LNCAP (cell line): ENCODE measurements at regions not wholly inside any gene's neighbourhood (a gene's known extent, or its start where the extent isn't known, plus 50 kb on each side); places are given as distances from the start of the nearest gene placed in this dataset.

Experiments
- TF ChIP-seq, protein P1 (sequence below): fragments of 450-650 bp; IDR thresholded peaks from 2 replicates; pipeline ENCODE4 v1.5.1; 2017; ENCODE audit warnings: mild to moderate bottlenecking

DNA sequence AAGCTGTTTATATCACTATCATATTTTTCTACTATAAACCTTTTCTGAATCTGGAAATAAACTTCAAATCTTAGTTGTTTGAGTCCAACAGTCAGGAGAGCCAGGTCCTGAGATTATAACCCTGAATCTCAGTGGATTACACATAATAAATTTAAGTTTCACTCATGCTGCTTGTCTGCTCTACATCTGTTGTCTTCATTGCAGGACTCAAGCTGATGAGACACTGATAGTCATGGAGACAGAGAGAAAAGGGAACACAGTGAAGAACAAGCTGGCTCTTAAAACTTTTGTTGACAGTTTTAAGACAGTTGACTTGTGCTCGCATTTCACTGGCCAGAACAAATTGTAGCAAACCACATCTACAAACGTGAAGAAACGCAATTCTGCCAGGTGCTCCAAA lies 327.0 kb upstream of the CTSO start:
- TF ChIP-seq, protein P1, sequence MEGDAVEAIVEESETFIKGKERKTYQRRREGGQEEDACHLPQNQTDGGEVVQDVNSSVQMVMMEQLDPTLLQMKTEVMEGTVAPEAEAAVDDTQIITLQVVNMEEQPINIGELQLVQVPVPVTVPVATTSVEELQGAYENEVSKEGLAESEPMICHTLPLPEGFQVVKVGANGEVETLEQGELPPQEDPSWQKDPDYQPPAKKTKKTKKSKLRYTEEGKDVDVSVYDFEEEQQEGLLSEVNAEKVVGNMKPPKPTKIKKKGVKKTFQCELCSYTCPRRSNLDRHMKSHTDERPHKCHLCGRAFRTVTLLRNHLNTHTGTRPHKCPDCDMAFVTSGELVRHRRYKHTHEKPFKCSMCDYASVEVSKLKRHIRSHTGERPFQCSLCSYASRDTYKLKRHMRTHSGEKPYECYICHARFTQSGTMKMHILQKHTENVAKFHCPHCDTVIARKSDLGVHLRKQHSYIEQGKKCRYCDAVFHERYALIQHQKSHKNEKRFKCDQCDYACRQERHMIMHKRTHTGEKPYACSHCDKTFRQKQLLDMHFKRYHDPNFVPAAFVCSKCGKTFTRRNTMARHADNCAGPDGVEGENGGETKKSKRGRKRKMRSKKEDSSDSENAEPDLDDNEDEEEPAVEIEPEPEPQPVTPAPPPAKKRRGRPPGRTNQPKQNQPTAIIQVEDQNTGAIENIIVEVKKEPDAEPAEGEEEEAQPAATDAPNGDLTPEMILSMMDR = no peak

DNA sequence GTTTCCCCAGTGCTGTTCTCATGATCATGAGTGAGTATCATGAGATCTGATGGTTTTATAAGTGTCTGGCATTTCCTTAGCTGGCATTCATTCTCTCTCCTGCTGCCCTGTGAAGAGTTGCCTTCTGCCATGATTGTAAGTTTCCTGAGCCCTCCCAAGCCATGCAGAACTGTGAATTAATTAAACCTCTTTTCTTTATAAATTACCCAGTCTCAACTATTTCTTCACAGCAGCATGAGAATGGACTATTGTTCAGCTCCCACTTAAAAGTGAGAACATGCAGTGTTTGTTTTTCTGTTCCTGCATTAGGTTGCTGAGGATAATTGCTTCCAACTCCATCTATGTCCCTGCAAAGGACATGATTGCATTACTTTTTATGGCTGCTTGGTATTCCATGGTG lies 311.7 kb upstream of the CTSO start:
- TF ChIP-seq, protein P1 = no peak

DNA sequence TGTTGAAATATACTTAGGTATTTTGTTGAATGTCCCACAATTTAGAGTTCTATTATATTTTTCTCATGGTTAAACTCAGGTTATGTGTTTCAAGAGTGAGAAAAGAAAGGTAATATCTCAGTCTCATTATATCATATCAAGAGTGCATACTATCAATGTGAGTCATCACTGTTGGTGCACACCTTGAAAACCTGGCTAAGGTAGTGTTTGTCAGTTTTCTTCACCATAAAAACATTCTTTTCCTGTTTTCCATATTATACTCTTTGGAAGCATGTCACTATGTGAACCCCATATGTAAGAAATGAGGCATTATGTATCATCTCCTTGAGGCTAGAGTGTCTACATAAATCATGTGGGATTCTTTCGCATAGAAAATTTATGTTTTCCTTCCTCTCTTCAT lies 307.6 kb upstream of the CTSO start:
- TF ChIP-seq, protein P1 = no peak

DNA sequence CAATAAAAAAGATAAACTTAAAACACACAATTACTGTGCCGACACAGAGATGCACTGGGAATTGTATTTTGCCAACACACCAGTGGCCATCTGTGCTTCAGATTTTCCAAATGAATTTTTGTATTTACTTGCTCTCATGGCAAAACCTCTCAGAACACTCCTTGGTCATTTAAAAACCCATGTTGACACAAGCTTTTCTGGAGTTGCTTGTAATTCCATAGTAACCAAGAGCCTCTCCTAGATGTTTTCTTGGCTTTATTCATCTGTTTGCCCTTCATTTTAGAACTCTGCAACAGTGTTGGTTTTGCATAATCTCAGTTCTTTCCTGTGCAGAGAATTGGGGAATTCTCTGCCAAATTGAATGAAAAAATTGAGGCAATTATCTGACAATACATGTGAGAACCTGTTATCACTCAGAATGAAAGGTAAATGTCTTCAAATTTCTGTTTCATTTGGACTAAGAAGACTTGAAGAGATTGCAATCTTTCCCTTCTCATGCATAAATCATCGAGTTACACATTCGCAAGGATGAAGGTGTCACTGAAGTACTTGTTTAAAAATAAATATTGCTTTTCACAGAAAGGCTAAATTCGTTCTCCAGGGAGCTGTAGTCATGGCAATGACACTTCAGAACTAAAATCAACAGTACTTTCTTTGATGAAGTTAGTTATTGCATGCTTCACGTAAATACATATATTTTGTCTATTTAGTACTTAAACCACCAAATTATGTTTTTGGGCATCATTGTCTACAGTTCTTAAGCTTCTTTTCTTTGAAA lies 301.8 kb upstream of the CTSO start:
- TF ChIP-seq, protein P1 = no peak

DNA sequence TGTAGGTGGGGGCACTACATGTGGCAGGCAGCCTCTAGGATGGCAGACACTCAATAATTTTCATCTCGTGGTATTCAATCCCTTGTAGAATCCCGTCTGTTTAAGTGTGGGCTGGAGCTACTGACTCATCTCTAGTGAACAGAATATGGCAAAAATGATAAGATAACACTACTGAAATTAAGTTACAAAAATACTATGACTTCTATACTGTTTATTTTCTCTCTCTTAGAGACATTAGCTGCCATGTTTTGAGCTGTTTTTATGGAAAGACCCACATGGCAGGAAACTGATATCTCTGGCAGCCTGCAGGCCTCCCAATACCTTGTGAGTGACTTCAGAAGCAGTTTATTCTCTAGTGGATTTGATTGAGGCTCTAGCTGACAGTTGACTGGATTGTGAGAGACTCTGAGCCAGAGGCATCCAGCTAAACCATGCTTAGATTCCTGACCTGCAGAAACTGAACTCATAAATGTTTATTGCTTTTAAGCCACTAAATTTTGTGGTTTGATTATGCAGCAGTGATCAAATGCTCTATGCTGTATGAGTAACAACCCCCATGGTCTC lies 298.8 kb upstream of the CTSO start:
- TF ChIP-seq, protein P1 = no peak

DNA sequence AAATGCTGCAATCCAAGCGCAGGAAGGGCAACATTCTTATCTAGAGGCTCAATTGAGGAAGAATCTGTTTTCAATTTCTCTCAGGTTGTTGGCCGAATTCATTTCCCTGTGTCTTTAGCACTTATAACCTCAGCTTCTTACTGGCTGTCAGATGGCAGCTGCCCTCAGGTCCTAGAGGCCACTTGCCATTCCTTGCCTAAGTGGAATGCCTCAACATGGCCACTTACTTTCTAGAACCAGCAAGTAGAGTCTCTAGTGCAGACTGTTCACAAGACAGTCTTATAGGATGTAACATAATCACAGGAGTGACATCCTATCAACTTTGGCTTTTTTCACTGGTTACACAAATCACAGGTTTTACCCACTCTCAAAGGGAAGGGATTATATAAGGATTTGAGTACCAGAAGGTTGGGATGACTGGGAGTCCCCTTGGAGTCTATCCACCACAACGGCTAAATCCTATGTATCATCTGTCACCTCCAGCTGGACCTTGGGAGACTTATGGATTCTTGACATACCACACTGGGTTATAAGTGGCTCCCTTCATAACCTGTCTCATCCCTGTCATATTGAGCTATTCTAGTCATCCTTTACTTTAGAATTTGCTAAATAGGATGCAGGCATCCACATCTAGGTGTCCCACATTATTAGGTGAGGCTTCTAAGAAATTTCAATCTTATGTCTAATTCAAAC lies 297.9 kb upstream of the CTSO start:
- TF ChIP-seq, protein P1 = no peak

DNA sequence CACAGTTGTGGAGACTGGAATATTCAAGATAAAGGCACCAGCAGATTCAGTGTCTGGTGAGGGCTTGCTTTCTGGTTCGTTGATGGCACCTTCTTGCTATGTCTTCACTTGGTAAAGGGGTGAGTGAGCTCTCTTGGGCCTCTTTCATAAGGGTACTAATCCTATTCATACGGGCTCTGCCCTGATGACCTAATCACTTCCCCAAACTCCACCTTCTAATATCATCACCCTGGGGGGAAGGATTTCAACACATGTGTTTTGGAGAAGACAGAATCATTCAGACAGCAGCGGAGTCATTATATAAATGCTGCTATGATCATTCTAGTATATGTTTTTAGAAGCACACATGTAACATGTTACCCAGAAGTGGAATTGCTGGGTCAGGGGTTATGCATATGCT lies 295.3 kb upstream of the CTSO start:
- TF ChIP-seq, protein P1 = no peak
